ENCODE measurements at regions not wholly inside any gene's neighbourhood (a gene's known extent, or its start where the extent isn't known, plus 50 kb on each side); places are given as distances from the start of the nearest gene placed in this dataset.

- ChIA-PET POLR2A (no interaction called here), CTCF (interaction anchor here (1.0 to 2.8 kb wide), 4 partner anchors 9 to 245 kb away, joined by 3 to 28 read pairs (median 4); no protein-coding TSS in a partner anchor)
- Histone ChIP-seq H3K36me3 (ENCODE audit: insufficient read depth, low read length) (no peaks in the 10 kb centered on the region), H3K27ac (ENCODE audit: low read depth, low read length) (no peak overlapping the region), H3K27me3 (ENCODE audit: insufficient read depth, low read length, poor library complexity, severe bottlenecking) (no peaks in the 10 kb centered on the region), H3K9me3 (ENCODE audit: low read length) (no peaks in the 10 kb centered on the region), H3K4me1 (ENCODE audit: insufficient read depth, low read length) (no peaks in the 10 kb centered on the region), H3K4me3 (ENCODE audit: low read length) (no peak overlapping the region)
- Mint-ChIP-seq H3K27ac (no peak overlapping the region), H3K4me3 (no peak overlapping the region), H3K4me1 (peaks cover 0 to under 1% (median under 1%) of the 10 kb centered on the region in 3 donors), H3K9me3 (peaks cover 0 to 2% (median 0%) of the 10 kb centered on the region in 5 donors), H3K27me3 (peaks cover 3 to 8% of the 10 kb centered on the region in 2 donors), H3K36me3 (no peaks in the 10 kb centered on the region)
- DNase-seq: no peak
Observed at GRCh38 chr9:38159599-38159998, 90.6 kb upstream of the SHB start.

GRCh38 chr9:38158628-38159027, 89.6 kb upstream of the SHB start:
- peaks cover 0 to 2% (median 0%) of the 10 kb centered on the region in 5 donors for H3K9me3 Mint-ChIP-seq
- H3K4me3 Mint-ChIP-seq: no peak overlapping the region
- Histone ChIP-seq H3K9me3 (ENCODE audit: low read length) (no peaks in the 10 kb centered on the region), H3K36me3 (ENCODE audit: insufficient read depth, low read length) (no peaks in the 10 kb centered on the region), H3K4me1 (ENCODE audit: insufficient read depth, low read length) (no peaks in the 10 kb centered on the region), H3K27me3 (ENCODE audit: insufficient read depth, low read length, poor library complexity, severe bottlenecking) (no peaks in the 10 kb centered on the region), H3K27ac (ENCODE audit: low read depth, low read length) (no peak overlapping the region), H3K4me3 (ENCODE audit: low read length) (no peak overlapping the region)
- H3K36me3 Mint-ChIP-seq: no peaks in the 10 kb centered on the region
- no peaks in the 10 kb centered on the region for H3K4me1 Mint-ChIP-seq
- ChIA-PET CTCF (interaction anchor here (2.8 kb wide), 1 partner anchor 244 kb away, joined by 28 read pairs; no protein-coding TSS in a partner anchor), POLR2A (no interaction called here)
- peaks cover 2 to 9% of the 10 kb centered on the region in 2 donors for H3K27me3 Mint-ChIP-seq
- no peak for DNase-seq
- no peak overlapping the region for H3K27ac Mint-ChIP-seq

- Histone ChIP-seq H3K4me3 (ENCODE audit: low read length) (no peak overlapping the region), H3K27ac (ENCODE audit: low read depth, low read length) (no peak overlapping the region), H3K36me3 (ENCODE audit: insufficient read depth, low read length) (no peaks in the 10 kb centered on the region), H3K9me3 (ENCODE audit: low read length) (no peaks in the 10 kb centered on the region), H3K27me3 (ENCODE audit: insufficient read depth, low read length, poor library complexity, severe bottlenecking) (no peaks in the 10 kb centered on the region), H3K4me1 (ENCODE audit: insufficient read depth, low read length) (no peaks in the 10 kb centered on the region)
- H3K36me3 Mint-ChIP-seq: no peaks in the 10 kb centered on the region
- DNase-seq: no peak
- POLR2A ChIA-PET: no interaction called here
- peaks cover 0 to 2% (median 0%) of the 10 kb centered on the region in 5 donors for H3K9me3 Mint-ChIP-seq
- CTCF ChIA-PET: no interaction called here
- peaks cover 2 to 6% of the 10 kb centered on the region in 2 donors for H3K27me3 Mint-ChIP-seq
- H3K27ac Mint-ChIP-seq: no peak overlapping the region
- H3K4me1 Mint-ChIP-seq: no peaks in the 10 kb centered on the region
- H3K4me3 Mint-ChIP-seq: no peak overlapping the region
Observed at GRCh38 chr9:38157711-38158110, 88.7 kb upstream of the SHB start.

- Mint-ChIP-seq H3K27me3 (peaks cover 4 to 13% of the 10 kb centered on the region in 2 donors), H3K4me1 (no peaks in the 10 kb centered on the region), H3K9me3 (peaks cover 0 to 2% (median 0%) of the 10 kb centered on the region in 5 donors), H3K27ac (no peak overlapping the region), H3K36me3 (no peaks in the 10 kb centered on the region), H3K4me3 (no peak overlapping the region)
- CTCF ChIA-PET: no interaction called here
- no peak overlapping the region for H3K27ac ChIP-seq (ENCODE audit: low read depth, low read length)
- no peak for DNase-seq
- no peaks in the 10 kb centered on the region for H3K36me3 ChIP-seq (ENCODE audit: insufficient read depth, low read length)
- no peaks in the 10 kb centered on the region for H3K4me1 ChIP-seq (ENCODE audit: insufficient read depth, low read length)
- H3K4me3 ChIP-seq (ENCODE audit: low read length): no peak overlapping the region
- no peaks in the 10 kb centered on the region for H3K27me3 ChIP-seq (ENCODE audit: insufficient read depth, low read length, poor library complexity, severe bottlenecking)
- POLR2A ChIA-PET: no interaction called here
- H3K9me3 ChIP-seq (ENCODE audit: low read length): no peaks in the 10 kb centered on the region
Observed at GRCh38 chr9:38154501-38155421, 85.7 kb upstream of the SHB start.

GRCh38 chr9:38153910-38154291, 84.9 kb upstream of the SHB start:
- ChIA-PET CTCF (no interaction called here), POLR2A (no interaction called here)
- Histone ChIP-seq H3K4me1 (ENCODE audit: insufficient read depth, low read length) (no peaks in the 10 kb centered on the region), H3K27ac (ENCODE audit: low read depth, low read length) (no peak overlapping the region), H3K9me3 (ENCODE audit: low read length) (no peaks in the 10 kb centered on the region), H3K4me3 (ENCODE audit: low read length) (no peak overlapping the region), H3K27me3 (ENCODE audit: insufficient read depth, low read length, poor library complexity, severe bottlenecking) (no peaks in the 10 kb centered on the region), H3K36me3 (ENCODE audit: insufficient read depth, low read length) (no peaks in the 10 kb centered on the region)
- Mint-ChIP-seq H3K4me3 (no peak overlapping the region), H3K4me1 (no peaks in the 10 kb centered on the region), H3K9me3 (peaks cover 0 to 2% (median 0%) of the 10 kb centered on the region in 5 donors), H3K27me3 (peaks cover 4 to 18% of the 10 kb centered on the region in 2 donors), H3K36me3 (no peaks in the 10 kb centered on the region), H3K27ac (no peak overlapping the region)
- no peak for DNase-seq

- POLR2A ChIA-PET: no interaction called here
- Histone ChIP-seq H3K27ac (ENCODE audit: low read depth, low read length) (no peak overlapping the region), H3K9me3 (ENCODE audit: low read length) (no peaks in the 10 kb centered on the region), H3K27me3 (ENCODE audit: insufficient read depth, low read length, poor library complexity, severe bottlenecking) (no peaks in the 10 kb centered on the region), H3K4me3 (ENCODE audit: low read length) (no peak overlapping the region), H3K36me3 (ENCODE audit: insufficient read depth, low read length) (no peaks in the 10 kb centered on the region), H3K4me1 (ENCODE audit: insufficient read depth, low read length) (no peaks in the 10 kb centered on the region)
- H3K4me3 Mint-ChIP-seq: no peak overlapping the region
- DNase-seq: no peak
- no peak overlapping the region for H3K27ac Mint-ChIP-seq
- no peaks in the 10 kb centered on the region for H3K9me3 Mint-ChIP-seq
- no peaks in the 10 kb centered on the region for H3K36me3 Mint-ChIP-seq
- CTCF ChIA-PET: no interaction called here
- H3K4me1 Mint-ChIP-seq: no peaks in the 10 kb centered on the region
- peaks cover 4 to 18% of the 10 kb centered on the region in 2 donors for H3K27me3 Mint-ChIP-seq
Observed at GRCh38 chr9:38153152-38153909, 84.3 kb upstream of the SHB start.

GRCh38 chr9:38149647-38150046, 80.6 kb upstream of the SHB start:
- no peak overlapping the region for H3K4me3 Mint-ChIP-seq
- H3K27me3 Mint-ChIP-seq: peaks cover 6 to 34% of the 10 kb centered on the region in 2 donors
- DNase-seq: no peak
- H3K36me3 ChIP-seq (ENCODE audit: insufficient read depth, low read length): no peaks in the 10 kb centered on the region
- no peaks in the 10 kb centered on the region for H3K27me3 ChIP-seq (ENCODE audit: insufficient read depth, low read length, poor library complexity, severe bottlenecking)
- POLR2A ChIA-PET: no interaction called here
- H3K36me3 Mint-ChIP-seq: no peaks in the 10 kb centered on the region
- no peak overlapping the region for H3K27ac ChIP-seq (ENCODE audit: low read depth, low read length)
- H3K9me3 Mint-ChIP-seq: no peaks in the 10 kb centered on the region
- CTCF ChIA-PET: no interaction called here
- no peak overlapping the region for H3K4me3 ChIP-seq (ENCODE audit: low read length)
- no peaks in the 10 kb centered on the region for H3K4me1 Mint-ChIP-seq
- H3K27ac Mint-ChIP-seq: no peak overlapping the region
- H3K4me1 ChIP-seq (ENCODE audit: insufficient read depth, low read length): no peaks in the 10 kb centered on the region
- no peaks in the 10 kb centered on the region for H3K9me3 ChIP-seq (ENCODE audit: low read length)

GRCh38 chr9:38146844-38147243, 77.8 kb upstream of the SHB start:
- CTCF ChIA-PET: no interaction called here
- H3K9me3 ChIP-seq (ENCODE audit: low read length): no peaks in the 10 kb centered on the region

More at GRCh38 chr9:38146844-38147243, 77.8 kb upstream of the SHB start:
- Mint-ChIP-seq H3K4me1 (no peaks in the 10 kb centered on the region), H3K9me3 (no peaks in the 10 kb centered on the region), H3K36me3 (no peaks in the 10 kb centered on the region), H3K27ac (peak overlapping the region in 1 of 8 donors; percentile 3), H3K27me3 (peaks cover 9 to 40% of the 10 kb centered on the region in 2 donors), H3K4me3 (no peak overlapping the region)
- Histone ChIP-seq H3K36me3 (ENCODE audit: insufficient read depth, low read length) (no peaks in the 10 kb centered on the region), H3K4me1 (ENCODE audit: insufficient read depth, low read length) (no peaks in the 10 kb centered on the region), H3K27ac (ENCODE audit: low read depth, low read length) (no peak overlapping the region), H3K27me3 (ENCODE audit: insufficient read depth, low read length, poor library complexity, severe bottlenecking) (no peaks in the 10 kb centered on the region), H3K4me3 (ENCODE audit: low read length) (no peak overlapping the region)
- no peak for DNase-seq
- POLR2A ChIA-PET: no interaction called here
